Left lung (tissue), 4 donors: ENCODE measurements at regions not wholly inside any gene's neighbourhood (a gene's known extent, or its start where the extent isn't known, plus 50 kb on each side); places are given as distances from the start of the nearest gene placed in this dataset.

ENCODE experiments used
- ATAC-seq: fragments of 200-7000 bp; cut with Tn5 transposase; one replicate; pipeline ENCODE4 v1.9.1; 2020; ENCODE audit warnings: moderate library complexity
- DNase-seq, 4 donors: peaks; one replicate each; pipeline ENCODE4 v3.0.0-alpha.2; 2013 to 2020
- H3K27ac ChIP-seq, 2 donors: fragments of 200-600 bp; sonication (generic) in 1 of 2; one replicate each; pipeline versions ENCODE4 v1.5.0 to v1.8.0; 2020 to 2021
- H3K27me3 ChIP-seq, 2 donors: fragments of 200-600 bp; sonication (generic) in 1 of 2; one replicate each; pipeline versions ENCODE4 v1.5.0 to v1.8.0; 2020 to 2021
- H3K36me3 ChIP-seq, 2 donors: fragments of 200-600 bp; sonication (generic) in 1 of 2; one replicate each; pipeline versions ENCODE4 v1.5.0 to v1.8.0; 2020 to 2021
- H3K4me1 ChIP-seq, 2 donors: fragments of 200-600 bp; one replicate each; pipeline ENCODE4 v1.8.0; 2021
- H3K4me3 ChIP-seq, 2 donors: fragments of 200-600 bp; sonication (generic) in 1 of 2; one replicate each; pipeline versions ENCODE4 v1.5.0 to v1.8.0; 2020 to 2021; ENCODE audit warnings: mild to moderate bottlenecking in 1 of 2
- H3K9me3 ChIP-seq, 2 donors: fragments of 200-600 bp; sonication (generic) in 1 of 2; one replicate each; pipeline versions ENCODE4 v1.5.0 to v1.8.0; 2020 to 2021
- CTCF ChIP-seq, 2 donors: fragments of 200-600 bp; sonication (generic) in 1 of 2; IDR thresholded peaks; one replicate each; pipeline versions ENCODE4 v1.5.0 to v1.8.0; 2021; ENCODE audit warnings: antibody characterized with exemption in 2 of 2
- intact Hi-C, 2 donors: fragments of 100-400 bp; cut with DNase I; formaldehyde crosslinking; loops; one replicate each; pipeline versions ENCODE4 v1.11.2 to v1.14.2; 2022
- donor health status: DM: no; HTN: yes; CAD: no.
- donor health status: DM: no; HTN: no; CAD: no.

- Histone ChIP-seq H3K27ac (no peak overlapping the region), H3K9me3 (no peaks in the 10 kb centered on the region), H3K36me3 (no peaks in the 10 kb centered on the region), H3K4me3 (no peak overlapping the region), H3K4me1 (no peaks in the 10 kb centered on the region), H3K27me3 (no peaks in the 10 kb centered on the region)
- no peak for TF ChIP-seq CTCF (IDR thresholded peaks at IDR 0.05)
- intact Hi-C loops = no loop called here
- no peak for ATAC-seq
- DNase-seq = no peak
These were observed 186.9 kb upstream of the VRK2 start for GRCh38 chr2:57859755-57860154.

GRCh38 chr2:57862153-57862552 lies 184.5 kb upstream of the VRK2 start:
- intact Hi-C loops = no loop called here
- H3K27me3 ChIP-seq = no peaks in the 10 kb centered on the region
- H3K27ac ChIP-seq = no peak overlapping the region
- DNase-seq (no peak), ATAC-seq (no peak)
- H3K4me3 ChIP-seq = no peak overlapping the region
- H3K4me1 ChIP-seq = no peaks in the 10 kb centered on the region
- H3K9me3 ChIP-seq = no peaks in the 10 kb centered on the region
- no peak for TF ChIP-seq CTCF (IDR thresholded peaks at IDR 0.05)
- no peaks in the 10 kb centered on the region for H3K36me3 ChIP-seq

GRCh38 chr2:57862727-57863126 lies 183.9 kb upstream of the VRK2 start:
- no peaks in the 10 kb centered on the region for H3K9me3 ChIP-seq
- DNase-seq (no peak), ATAC-seq (no peak)
- H3K27ac ChIP-seq = no peak overlapping the region
- no peaks in the 10 kb centered on the region for H3K4me1 ChIP-seq
- no peaks in the 10 kb centered on the region for H3K27me3 ChIP-seq
- no peaks in the 10 kb centered on the region for H3K36me3 ChIP-seq
- TF ChIP-seq CTCF (IDR thresholded peaks at IDR 0.05) = no peak
- intact Hi-C loops = no loop called here
- no peak overlapping the region for H3K4me3 ChIP-seq

- no peak overlapping the region for H3K27ac ChIP-seq
- no peak for TF ChIP-seq CTCF (IDR thresholded peaks at IDR 0.05)
- H3K36me3 ChIP-seq = no peaks in the 10 kb centered on the region
- no peaks in the 10 kb centered on the region for H3K4me1 ChIP-seq
- ATAC-seq (no peak), DNase-seq (no peak)
- no peaks in the 10 kb centered on the region for H3K9me3 ChIP-seq
- no peak overlapping the region for H3K4me3 ChIP-seq
- H3K27me3 ChIP-seq = no peaks in the 10 kb centered on the region
- intact Hi-C loops = no loop called here
These were observed 181.7 kb upstream of the VRK2 start for GRCh38 chr2:57864926-57865325.

GRCh38 chr2:57867730-57868129 lies 178.9 kb upstream of the VRK2 start:
- no peak for TF ChIP-seq CTCF (IDR thresholded peaks at IDR 0.05)
- Histone ChIP-seq H3K4me3 (no peak overlapping the region), H3K27ac (no peak overlapping the region), H3K9me3 (no peaks in the 10 kb centered on the region), H3K36me3 (no peaks in the 10 kb centered on the region), H3K27me3 (no peaks in the 10 kb centered on the region), H3K4me1 (no peaks in the 10 kb centered on the region)
- intact Hi-C loops = no loop called here
- no peak for ATAC-seq
- DNase-seq = no peak
